Mesothelial cell of epicardium (in vitro differentiated cells): ENCODE measurements at regions not wholly inside any gene's neighbourhood (a gene's known extent, or its start where the extent isn't known, plus 50 kb on each side); places are given as distances from the start of the nearest gene placed in this dataset.

ENCODE experiments used
- DNase-seq, 2 experiments: peaks; one replicate each; pipeline ENCODE4 v3.0.0; 2021; ENCODE audit warnings: low spot score in 2 of 2; ENCODE audit not compliant: unreplicated experiment in 2 of 2
- H3K27ac Mint-ChIP-seq: 2 replicates; pipeline ENCODE4 v1.8.0; 2021; ENCODE audit warnings: mixed read lengths
- H3K27me3 Mint-ChIP-seq: 2 replicates; pipeline ENCODE4 v1.8.0; 2021; ENCODE audit warnings: low read depth, mixed read lengths
- H3K36me3 Mint-ChIP-seq: 2 replicates; pipeline ENCODE4 v1.8.0; 2021; ENCODE audit warnings: mixed read lengths
- H3K4me1 Mint-ChIP-seq: 2 replicates; pipeline ENCODE4 v1.8.0; 2021; ENCODE audit warnings: mixed read lengths
- H3K4me3 Mint-ChIP-seq: 2 replicates; pipeline ENCODE4 v1.8.0; 2021; ENCODE audit warnings: mild to moderate bottlenecking, moderate library complexity, mixed read lengths
- H3K9me3 Mint-ChIP-seq: 2 replicates; pipeline ENCODE4 v1.8.0; 2021; ENCODE audit warnings: mixed read lengths
- TF ChIP-seq, protein P1 (sequence below): fragments of 200-600 bp; sonication (generic); IDR thresholded peaks from one replicate; pipeline ENCODE4 v1.5.0; 2021; ENCODE audit warnings: antibody characterized with exemption; ENCODE audit not compliant: unreplicated experiment

DNA sequence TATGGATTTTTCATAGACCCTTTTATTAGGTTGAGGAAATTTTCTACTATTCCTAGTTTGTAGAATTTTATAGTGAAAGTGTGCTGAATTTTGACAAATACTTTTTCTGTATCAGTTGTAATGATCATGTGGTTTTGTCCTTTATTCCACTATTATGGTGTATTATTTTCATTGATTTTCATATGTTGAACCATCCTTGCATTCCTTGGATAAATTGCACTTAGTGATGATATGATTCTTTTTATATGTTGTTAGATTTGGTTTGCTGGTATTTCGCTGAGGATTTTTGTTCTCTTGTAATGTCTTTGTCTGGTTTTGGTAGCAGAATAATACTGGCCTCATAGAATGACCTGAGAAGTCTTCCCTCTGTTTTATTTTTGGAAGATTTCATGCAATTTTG is 140.6 kb upstream of the CDK6 start:
- TF ChIP-seq, protein P1, sequence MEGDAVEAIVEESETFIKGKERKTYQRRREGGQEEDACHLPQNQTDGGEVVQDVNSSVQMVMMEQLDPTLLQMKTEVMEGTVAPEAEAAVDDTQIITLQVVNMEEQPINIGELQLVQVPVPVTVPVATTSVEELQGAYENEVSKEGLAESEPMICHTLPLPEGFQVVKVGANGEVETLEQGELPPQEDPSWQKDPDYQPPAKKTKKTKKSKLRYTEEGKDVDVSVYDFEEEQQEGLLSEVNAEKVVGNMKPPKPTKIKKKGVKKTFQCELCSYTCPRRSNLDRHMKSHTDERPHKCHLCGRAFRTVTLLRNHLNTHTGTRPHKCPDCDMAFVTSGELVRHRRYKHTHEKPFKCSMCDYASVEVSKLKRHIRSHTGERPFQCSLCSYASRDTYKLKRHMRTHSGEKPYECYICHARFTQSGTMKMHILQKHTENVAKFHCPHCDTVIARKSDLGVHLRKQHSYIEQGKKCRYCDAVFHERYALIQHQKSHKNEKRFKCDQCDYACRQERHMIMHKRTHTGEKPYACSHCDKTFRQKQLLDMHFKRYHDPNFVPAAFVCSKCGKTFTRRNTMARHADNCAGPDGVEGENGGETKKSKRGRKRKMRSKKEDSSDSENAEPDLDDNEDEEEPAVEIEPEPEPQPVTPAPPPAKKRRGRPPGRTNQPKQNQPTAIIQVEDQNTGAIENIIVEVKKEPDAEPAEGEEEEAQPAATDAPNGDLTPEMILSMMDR: no peak
- Mint-ChIP-seq H3K36me3 (peaks cover 16% of the 10 kb centered on the region), H3K9me3 (peaks cover 50% of the 10 kb centered on the region), H3K27me3 (no peaks in the 10 kb centered on the region), H3K4me1 (peaks cover 11% of the 10 kb centered on the region), H3K4me3 (no peak overlapping the region), H3K27ac (no peak overlapping the region)
- DNase-seq: no peak

DNA sequence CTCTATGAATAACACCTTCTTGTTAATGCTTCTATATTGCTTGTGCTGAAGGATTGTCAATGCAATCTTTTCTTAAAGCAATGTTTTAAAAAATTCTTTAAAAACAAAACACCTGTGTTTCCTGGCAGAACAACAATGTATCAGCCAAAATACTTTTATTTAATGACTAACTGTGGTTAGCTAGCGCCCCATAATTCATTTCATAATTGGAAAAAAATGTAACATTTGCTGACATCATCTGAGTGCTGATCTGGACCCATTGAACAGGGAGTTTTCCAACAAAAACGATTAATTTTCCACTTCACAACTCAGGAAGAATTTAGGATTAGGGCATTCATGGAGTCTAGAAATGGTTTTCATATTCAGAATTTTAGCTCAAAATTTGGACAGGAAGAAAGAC is 137.6 kb upstream of the CDK6 start:
- Mint-ChIP-seq H3K4me3 (no peak overlapping the region), H3K9me3 (peaks cover 39% of the 10 kb centered on the region), H3K4me1 (peaks cover 11% of the 10 kb centered on the region), H3K27ac (no peak overlapping the region), H3K27me3 (no peaks in the 10 kb centered on the region), H3K36me3 (peaks cover 16% of the 10 kb centered on the region)
- DNase-seq: no peak
- TF ChIP-seq, protein P1: no peak

DNA sequence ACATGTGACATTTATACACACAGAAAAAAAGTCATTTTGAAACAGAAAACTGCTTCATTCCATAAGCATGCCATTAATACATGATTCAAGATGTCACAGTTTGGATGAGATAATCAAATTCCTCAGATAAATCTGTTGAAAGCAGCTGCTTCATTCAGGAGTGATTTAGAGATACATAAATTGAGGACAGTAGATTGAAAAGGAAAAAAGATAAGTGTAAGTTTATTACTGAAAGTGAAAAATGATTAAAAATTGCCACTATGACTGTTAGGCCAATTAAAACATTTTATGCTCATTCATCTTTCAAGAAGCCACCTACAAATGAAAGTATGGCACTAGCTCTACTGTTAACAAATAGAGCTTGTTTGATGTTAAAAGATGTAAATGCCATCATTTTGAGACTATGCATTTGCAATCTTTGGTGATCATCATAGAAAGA is 136.9 kb upstream of the CDK6 start:
- H3K9me3 Mint-ChIP-seq: peaks cover 34% of the 10 kb centered on the region
- H3K27ac Mint-ChIP-seq: peak overlapping the region; percentile 72
- H3K36me3 Mint-ChIP-seq: peaks cover 10% of the 10 kb centered on the region
- H3K4me3 Mint-ChIP-seq: no peak overlapping the region
- TF ChIP-seq, protein P1: no peak
- no peak for DNase-seq
- peaks cover 11% of the 10 kb centered on the region for H3K4me1 Mint-ChIP-seq
- no peaks in the 10 kb centered on the region for H3K27me3 Mint-ChIP-seq

DNA sequence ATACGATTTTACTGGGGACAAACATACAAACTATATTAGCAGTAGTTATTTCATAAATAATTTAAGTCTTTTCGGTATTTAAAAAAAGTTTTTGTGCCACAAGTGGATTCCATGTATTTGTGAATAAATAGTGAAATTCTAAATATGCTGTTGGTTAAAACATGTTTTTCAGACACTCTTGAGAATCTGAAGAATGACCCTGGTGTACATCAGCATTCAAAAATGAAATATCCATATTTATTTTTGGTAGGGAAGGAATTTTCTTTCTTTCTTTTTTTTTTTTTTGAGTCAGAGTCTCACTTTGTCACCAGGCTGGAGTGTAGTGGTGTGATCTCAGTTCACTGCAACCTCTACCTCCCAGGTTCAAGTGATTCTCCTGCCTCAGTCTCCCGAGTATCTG is 136.1 kb upstream of the CDK6 start:
- Mint-ChIP-seq H3K4me3 (no peak overlapping the region), H3K4me1 (peaks cover 11% of the 10 kb centered on the region), H3K9me3 (peaks cover 28% of the 10 kb centered on the region), H3K27ac (no peak overlapping the region), H3K36me3 (peaks cover 6% of the 10 kb centered on the region), H3K27me3 (no peaks in the 10 kb centered on the region)
- DNase-seq: no peak
- TF ChIP-seq, protein P1: no peak

DNA sequence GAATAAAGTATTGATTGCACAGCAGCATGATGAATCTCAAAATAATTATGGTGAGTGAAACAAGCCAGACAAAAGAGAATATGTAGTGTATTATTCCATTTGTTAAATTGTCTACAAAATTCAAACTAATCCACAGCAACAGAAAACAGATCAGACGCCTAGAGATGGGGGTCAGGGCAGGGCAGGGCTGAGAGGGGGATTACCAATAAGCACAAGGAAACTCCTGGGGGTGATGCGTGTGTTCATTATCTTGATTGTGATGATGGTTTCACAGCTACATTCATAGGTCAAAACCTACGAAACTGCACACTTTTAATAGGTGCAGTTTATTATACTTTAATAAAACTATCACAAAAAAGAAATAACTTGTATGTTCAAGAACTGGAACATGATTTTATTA is 132.7 kb upstream of the CDK6 start:
- Mint-ChIP-seq H3K27ac (no peak overlapping the region), H3K27me3 (no peaks in the 10 kb centered on the region)

More for the DNA sequence above, 132.7 kb upstream of the CDK6 start:
- Mint-ChIP-seq H3K4me3 (no peak overlapping the region), H3K36me3 (no peaks in the 10 kb centered on the region), H3K4me1 (peaks cover 9% of the 10 kb centered on the region), H3K9me3 (peaks cover 6% of the 10 kb centered on the region)
- TF ChIP-seq, protein P1: no peak
- no peak for DNase-seq
